HG02943 (cell line): ENCODE measurements at regions not wholly inside any gene's neighbourhood (a gene's known extent, or its start where the extent isn't known, plus 50 kb on each side); places are given as distances from the start of the nearest gene placed in this dataset.

Experiments
- ATAC-seq: cut with Tn5 transposase; IDR thresholded peaks from one replicate; pipeline ENCODE4 v1.9.1; 2021; ENCODE audit warnings: mild to moderate bottlenecking, low read depth, moderate library complexity; ENCODE audit not compliant: unreplicated experiment

DNA sequence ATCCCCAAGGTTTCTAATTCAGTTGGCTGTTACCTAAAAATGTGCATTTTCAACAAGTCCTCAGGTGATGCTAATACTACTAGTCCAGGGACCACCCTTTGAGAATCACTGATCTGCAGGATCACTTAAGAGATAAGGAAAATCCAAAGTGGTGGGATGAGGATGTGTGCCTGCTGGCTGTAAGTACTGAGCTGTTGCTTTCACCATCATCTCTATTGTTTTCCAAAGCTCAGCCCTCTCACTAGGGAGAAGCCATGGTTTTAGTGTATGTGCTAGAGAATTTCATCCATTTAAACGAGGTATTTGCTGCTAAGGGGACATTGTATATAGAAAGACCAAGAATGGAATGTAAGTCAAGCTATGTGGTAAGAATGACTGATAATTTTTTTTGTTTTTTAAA lies 202.3 kb downstream of the KIF21A start:
- ATAC-seq, result no peak

DNA sequence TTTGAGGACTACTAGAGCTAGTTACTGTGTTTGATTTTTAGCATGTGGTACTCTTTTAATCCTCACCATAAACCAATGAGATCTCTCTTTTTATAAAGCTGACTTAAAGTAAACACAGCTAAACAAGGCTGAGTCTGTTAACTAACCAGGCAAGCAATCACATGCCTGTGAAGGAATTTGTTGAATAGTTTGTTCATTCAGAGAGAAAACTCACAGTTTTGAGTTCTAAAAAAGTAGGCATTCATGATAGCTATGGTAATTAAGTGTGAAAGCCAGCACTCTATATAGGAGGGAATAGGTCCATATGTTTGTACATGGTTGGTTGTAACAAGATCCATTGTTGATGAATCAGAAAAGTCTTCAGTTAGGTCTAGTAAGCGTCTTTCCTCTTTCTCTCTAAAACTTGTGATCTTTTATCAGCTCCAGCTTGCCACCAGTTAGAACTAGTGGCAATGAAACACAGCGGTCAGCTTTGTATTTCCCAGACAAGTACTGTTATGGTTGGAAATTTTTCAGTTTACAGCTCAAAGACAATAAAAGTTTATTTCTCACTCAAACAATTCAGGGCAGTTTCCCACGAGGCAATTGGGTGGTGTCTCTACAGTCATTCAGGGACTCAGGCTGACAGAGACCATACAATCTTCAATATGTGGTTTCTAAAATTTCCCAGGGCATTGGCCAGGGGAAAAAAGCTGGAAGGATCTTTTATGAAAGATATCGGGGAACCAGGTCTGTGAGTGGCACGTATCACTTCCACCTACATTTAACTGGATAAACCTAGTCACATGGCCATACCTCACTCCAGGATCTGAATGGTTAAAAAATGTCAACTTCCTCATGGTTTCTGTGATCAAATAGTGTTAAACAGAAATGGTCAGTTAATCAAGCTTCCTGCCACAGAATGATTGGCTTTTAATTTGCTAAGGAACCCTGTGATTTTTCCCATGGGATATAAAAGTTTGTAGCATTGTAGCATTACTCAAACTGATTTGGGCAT lies 203.1 kb downstream of the KIF21A start:
- no peak for ATAC-seq

DNA sequence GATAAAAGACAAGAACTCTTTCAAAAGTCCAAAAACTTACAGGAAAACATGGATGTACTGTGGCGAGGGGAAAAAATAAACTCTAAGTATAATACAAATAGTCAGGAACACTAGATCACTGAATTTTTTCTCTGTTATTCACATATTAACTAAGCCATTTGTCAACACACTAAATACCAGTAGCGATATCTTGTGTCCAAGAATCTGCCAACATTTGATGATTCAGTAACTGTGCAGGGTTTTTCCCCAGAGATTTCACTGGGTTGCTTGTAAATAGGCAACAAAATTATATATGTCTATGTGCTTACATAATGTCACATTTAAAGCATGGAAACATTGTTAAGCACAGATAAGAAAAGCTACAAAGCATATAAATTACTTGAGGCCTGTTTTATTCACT lies 205.9 kb downstream of the KIF21A start:
- ATAC-seq, result no peak

DNA sequence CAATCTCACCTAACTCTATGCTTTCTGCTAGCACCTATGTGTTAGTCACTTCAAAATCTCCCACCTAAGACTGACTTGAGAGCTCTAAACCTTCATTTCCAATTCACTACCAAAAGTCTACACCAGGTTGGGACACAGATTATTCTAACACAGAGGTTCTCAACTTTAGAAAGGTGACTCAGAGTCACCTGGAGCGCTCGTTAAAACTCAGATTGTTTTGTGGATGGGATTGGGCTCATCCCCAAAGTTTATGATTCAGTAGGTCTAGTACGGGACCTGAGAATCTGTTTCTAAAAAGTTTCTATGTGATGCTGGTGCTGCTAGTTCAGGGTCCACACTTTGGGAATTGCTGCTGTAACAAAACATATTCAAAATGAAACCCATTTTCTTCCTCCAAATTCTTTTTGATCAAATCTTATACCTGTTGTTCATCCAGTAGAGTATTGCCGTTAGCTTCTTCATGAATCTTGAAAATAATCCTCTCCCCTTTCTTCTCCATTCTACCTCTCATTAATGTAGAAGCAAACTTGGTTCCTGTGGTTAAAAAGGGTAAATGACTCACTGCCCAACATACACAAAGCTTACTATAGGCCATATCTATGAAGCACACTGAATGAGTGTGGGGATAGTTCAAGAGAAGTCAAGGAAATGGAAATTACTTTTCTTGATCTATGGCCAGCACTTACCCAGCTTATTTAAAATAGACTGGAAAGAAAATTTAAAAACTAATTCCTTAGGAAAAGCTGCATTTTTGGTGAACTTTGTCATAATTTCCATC lies 206.7 kb downstream of the KIF21A start:
- ATAC-seq, result no peak

DNA sequence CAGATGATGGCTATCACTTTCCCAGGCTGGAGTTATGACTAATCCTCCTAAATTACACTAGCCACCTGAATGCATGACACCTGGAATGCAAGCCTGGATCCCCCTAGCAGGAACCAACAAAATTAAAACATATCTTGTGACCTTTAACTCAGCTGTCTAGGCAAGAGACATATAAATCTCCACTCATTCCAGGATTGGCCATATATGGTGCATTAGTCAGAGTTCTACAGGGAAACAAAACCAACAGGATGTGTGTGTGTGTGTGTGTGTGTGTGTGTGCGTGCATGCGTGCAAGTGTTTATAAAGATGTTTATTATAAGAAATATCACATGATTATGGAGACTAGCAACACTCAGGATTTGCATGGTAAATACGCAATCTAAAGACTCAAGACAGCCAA lies 212.8 kb downstream of the KIF21A start:
- no peak for ATAC-seq

DNA sequence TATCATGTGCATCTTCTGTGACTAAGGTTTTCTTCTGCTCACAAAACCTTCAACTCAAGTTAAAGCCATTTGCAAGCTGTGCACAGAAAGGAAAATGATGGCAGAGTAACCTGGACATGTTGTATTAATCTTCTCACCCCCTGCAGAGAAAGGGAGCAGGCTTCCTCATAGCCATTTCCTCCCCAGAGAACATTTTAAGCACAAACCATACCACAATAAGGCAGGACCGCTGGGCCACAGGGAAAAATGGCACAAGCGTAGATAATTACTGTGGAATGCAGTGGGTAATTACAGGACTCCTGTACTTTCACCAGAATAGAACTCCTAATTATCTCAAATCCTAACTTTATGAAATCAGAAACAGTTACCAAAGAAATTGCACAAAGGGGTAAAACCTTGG lies 215.7 kb downstream of the KIF21A start:
- ATAC-seq, result no peak

DNA sequence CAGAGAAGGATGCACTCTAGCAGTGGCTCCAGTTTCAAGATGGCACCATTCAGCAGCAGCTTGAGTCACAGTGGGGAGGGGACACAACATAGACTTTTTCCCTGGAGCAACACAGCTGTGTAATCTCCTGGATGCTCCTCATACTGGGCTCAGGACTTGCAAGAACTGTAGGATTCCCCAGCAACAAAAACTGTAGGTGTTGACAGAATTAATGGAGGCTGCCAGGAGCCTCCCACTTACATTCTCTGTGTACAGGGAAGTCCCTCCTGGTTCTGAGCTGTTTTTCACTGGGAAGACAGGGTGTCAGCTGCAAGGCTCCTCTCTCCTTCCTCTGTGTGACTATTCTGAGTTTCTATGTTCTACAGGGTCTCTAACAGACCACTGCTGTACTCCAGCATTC lies 217.9 kb downstream of the KIF21A start:
- ATAC-seq, result no peak

DNA sequence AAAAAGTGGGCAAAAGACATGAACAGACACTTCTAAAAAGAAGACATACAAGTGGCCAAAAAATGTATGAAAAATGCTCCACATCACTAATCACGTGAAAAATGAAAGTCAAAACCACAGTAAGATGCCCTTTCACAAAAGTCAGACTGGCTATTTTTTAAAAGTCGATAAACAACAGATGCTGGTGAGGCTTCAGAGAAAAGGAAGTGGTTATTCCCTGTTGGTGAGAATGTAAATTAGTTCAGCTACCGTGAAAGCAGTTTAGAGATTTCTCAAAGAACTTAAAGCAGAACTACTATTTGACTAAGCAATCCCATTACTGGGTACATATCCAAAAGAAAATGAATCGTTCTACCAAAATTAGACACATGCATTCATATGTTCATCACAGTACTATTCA lies 237.0 kb downstream of the KIF21A start:
- no peak for ATAC-seq

DNA sequence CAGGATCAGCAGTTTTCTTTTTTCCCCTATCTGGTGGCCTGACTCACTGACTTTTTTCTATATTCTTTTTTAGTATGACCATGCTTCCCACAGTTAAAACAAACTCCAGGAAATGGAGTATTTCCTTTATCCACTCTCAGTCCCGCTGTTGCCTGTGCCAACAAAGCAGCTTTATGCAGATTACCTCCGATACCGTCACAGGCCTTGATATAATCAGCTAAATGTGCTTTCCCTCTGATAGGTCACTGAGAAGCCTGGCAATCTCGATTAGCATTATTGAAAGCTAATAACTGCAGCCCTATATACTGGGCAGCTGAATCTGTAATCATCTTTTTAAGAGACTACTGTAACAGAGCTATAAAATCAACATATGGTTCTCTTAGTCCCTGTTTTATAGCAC lies 243.6 kb downstream of the KIF21A start:
- no peak for ATAC-seq

DNA sequence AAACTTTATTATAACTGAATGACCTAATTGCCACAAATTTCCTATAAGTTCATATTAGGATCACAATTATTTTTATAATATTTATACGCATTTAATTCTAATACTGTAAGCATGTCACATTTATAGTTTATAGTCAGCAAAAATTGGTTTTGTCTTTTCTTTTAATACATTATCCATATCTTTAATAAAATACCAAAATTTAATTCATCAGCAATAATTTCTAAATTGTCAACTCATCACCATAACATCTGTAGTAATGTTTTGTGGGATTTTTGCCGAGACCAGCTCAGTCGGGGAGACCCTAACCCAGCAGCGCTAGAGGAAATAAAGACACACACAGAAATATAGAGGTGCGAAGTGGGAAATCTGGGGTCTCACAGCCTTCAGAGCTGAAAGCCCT lies 254.2 kb downstream of the KIF21A start:
- ATAC-seq, result no peak

DNA sequence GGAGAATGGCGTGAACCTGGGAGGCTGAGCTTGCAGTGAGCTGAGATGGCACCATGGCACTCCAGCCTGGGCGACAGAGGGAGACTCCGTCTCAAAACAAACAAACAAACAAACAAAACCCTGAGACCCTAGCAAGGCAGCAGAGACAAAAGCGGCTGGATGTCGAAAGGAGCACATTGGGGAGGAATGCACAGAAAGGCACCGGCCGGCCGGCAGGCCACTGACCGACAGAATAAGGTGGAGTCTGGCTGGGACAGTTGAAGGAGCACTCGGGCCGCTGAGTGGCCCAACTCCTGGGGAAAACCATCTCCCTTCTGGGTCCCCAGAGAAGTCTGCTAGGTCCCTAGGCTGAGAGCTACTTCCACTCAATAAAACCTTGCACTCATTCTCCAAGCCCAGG lies 256.2 kb downstream of the KIF21A start:
- ATAC-seq, result no peak

DNA sequence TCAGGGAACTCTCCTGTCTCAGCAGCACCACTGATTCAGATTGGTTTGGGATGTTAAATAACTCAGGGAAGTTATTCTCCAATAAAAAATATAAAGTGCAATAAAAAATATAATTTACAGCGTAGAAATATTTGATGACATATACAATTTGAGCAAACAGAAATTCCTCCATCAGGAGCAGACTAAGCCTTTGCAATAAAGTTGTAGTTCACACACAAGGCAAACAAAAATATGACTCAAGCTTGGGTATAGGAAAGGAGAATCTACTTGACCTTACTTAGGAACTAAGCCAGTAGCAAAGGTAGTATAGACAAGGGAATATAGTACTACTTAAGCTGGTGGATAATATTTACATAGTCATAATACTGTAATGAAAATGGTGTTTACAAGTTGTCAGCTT lies 264.1 kb downstream of the KIF21A start:
- ATAC-seq, result no peak

DNA sequence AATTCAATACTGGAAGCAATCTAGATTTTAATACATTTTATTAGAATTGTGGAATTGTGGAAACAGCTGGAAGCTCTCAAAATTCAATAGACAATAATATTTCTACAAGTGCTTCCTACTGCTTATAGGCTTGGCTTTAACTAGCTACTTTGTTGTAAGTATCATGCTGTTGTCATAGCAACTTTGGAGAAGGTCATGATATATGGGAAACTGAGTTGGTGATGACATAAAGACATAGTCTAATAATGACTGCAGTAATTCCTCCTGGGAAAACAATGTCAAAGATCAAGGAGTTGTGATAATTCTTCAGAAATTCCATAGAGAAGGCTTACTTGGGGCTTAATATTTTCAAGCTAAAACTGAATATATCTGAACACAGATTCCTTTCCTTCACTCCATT lies 266.6 kb downstream of the KIF21A start:
- ATAC-seq, result no peak

DNA sequence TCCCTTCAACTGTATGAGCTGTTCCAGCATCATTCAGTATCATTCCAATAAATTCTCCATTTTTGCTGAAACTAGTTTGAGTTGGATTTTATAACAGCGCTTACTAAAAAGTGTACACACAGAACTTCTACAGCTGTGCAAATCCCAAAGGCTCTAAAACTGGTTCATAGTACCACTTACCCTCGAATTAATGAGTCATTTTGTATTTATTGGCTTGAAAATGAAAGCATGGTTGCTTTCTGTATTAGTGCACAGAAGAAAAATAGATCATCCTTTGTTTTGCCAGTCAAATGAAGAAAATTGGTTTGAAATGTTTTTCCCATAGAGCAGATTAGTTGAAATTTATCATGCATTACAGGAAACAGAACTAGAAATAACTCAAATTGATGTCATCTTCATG lies 268.3 kb upstream of the CPNE8 start:
- ATAC-seq, result no peak

DNA sequence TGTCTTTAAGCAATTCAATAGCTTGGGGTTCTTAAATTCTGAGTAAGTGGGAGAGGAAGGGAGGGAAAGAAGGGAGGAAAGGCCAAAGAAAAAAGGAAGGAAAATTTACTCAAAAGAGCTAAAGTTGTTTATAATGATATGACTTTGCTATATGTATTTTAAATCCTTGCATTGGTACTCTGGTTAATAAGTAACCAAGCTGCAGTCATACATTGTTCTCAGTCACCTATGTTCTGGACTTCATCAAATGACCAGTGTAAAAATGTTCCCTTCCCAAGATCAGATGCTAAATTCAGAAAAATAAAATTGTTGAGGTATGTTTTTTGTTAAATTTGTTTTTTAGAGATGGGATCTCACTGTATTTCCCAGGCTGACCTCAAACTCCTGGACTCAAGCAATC lies 259.9 kb upstream of the CPNE8 start:
- no peak for ATAC-seq

DNA sequence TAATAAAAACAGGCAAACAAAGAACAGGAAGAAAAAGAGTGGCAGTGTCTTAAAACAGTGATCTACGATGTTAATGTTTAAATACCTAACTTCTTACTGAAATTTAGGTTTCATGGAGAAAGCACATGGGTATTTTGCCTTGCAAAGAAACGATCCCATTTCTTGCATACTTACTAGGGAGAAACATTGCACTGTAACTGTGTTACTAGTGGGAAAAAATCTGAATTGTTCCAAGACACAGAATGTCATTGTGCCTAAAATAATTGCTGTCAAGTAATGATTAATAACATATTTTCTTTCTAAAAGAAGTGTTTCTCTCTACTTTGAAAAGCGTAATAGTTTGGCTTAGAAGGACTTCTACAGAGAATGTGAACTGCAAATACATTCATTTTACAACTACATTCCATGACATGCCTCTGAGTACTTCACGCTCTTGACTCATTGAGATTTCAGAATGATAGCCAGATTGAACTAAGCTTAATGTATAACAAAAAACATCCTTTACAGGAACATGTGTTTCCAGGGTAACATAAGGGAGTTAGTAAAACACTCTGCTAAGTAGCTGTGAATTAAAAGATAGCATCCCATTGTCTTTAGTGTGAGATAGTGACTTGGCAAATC lies 256.2 kb upstream of the CPNE8 start:
- no peak for ATAC-seq

DNA sequence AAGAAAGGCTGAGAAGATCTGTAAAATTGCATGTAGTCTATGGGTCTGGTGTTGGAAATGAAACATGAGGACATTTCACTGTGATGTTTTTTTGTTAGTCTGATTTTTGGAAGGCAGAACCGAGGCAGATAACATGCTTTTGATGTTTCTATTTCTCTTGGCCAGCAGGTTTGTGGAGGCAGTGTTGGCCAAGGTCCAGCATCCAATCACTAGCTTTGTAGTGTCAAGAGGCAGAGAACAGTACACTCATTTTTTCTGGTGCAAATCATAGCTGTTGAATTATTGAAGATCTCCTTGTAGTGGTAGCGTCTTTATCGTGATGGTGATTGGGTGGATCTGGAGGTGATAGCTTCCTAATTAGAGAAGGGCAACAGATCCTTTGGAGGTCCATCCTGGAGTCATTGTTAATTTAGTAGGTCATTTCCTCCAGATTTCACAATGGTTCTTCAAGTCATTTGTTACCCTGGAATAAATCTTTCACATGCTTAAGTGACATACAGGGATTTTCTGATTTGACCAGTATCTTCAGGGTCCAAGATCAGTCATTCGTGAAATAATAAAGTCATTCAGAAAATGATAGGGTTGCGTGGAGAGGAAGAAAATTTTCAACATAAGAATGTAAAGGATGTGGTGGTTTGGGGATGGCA lies 252.4 kb upstream of the CPNE8 start:
- ATAC-seq, result no peak

DNA sequence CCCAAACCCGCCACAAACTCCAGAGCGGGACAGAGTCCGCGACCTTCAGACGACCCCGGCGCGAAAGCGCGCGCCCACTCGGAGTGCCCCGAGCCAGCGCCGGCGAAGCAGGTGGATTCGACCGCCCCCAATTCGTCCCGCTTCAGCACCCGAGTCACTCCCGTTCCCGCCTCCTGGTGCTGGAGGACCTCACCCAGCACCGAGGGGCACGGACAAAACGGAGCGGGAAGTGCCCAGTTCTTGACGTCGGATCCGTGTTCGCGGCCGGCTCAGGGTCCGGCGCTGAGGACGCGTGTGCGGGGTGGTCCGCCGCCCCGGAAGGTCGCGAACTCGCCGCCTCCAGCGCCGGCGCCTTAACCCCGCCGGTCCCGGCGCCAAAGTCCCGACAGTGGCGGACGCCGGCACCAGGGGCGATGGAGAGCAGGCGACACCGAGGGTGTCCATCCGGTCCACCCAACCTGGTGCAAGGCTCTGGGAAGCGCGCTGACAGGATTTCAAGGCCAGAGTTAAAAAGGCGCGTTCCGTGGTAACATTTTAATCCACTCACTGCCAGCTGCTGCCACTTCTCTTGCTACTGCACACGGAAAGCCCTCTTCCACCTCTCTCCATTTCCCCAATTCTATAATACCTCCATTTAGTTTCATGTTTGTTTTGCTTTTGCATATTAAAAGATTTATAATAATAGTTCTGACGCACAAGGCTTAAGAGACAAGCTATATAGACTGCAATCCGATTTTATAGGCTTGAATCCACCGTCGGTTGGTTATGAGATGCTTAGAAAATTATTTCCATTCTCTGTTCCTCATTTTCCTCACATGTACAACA lies 240.0 kb upstream of the CPNE8 start:
- no peak for ATAC-seq

DNA sequence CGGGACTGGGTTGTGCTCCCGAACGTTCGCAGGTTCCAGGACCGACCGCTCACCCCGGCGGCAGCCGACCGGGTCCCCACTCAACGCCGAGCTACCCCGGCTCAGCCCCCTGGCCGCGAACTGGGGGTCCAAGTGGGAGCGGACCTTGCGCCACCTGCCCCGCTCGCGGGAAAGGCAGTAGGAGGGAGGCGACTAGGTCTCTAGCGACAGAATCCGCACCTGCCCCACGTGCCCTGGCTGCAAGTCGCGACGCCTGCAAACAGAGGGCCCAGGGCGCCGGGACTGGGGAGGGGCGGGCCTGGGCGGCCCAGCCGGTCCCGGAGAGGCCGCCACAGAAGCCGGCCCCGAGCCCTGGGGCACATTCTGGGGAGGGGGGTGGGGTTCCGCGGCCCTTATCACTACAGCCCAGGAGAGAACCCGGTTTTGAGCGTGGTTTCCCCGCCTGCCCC lies 239.2 kb upstream of the CPNE8 start:
- no peak for ATAC-seq

DNA sequence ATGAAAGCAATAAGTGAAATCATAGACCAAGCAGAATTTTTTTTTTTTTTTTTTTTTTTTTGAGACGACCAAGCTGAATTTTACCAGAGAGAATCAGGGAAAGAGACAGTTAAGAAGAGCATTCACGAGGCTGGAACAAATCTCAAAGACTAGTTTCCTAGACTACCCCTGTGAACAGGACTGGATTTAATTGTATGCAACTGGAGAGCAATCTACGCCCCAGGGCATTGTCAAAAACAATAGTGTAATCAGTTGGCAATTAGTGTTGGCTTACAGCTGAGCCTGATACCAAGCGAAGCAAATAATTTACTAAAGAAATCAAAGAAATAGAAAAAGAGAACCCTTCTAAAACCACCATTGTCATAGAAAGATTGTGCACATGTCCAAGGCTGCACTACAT lies 232.9 kb upstream of the CPNE8 start:
- no peak for ATAC-seq
